ENCODE measurements at regions not wholly inside any gene's neighbourhood (a gene's known extent, or its start where the extent isn't known, plus 50 kb on each side); places are given as distances from the start of the nearest gene placed in this dataset.

DNA sequence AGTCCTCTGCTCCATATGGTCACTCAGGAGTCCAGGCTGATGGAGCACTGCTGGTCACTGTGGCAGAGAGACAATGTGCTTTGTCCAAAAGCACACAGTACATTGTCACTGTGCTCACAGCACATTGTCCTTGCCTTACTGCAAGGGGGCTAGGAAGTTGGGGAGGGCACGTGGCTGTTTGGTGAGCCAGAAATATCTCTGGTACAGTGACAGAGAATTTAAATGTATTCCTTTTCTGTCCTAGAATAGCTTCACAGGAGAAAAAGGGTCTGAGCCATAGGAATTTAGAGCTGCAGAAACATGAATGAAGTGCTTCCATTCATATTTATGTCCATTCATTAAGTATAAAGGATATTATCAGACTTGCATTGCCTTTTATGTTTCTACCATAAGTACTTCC, 110.8 kb upstream of the TRIM2 start:
- Histone ChIP-seq H2AFZ (replicated peaks) (no peak overlapping the region), H3K36me3 (no peaks in the 10 kb centered on the region), H3K4me1 (no peaks in the 10 kb centered on the region), H3K79me2 (ENCODE audit: low read depth) (no peaks in the 10 kb centered on the region), H3K4me3 (no peak overlapping the region), H3F3A (ENCODE audit: low read depth) (no peaks in the 10 kb centered on the region), H3K9me3 (ENCODE audit: low read depth) (no peaks in the 10 kb centered on the region), H4K20me1 (ENCODE audit: low read depth) (no peaks in the 10 kb centered on the region), H3K27me3 (no peaks in the 10 kb centered on the region), H3K4me2 (no peak overlapping the region), H3K27ac (no peak overlapping the region), H3K9ac (no peak overlapping the region)
- TF ChIP-seq, protein P1, sequence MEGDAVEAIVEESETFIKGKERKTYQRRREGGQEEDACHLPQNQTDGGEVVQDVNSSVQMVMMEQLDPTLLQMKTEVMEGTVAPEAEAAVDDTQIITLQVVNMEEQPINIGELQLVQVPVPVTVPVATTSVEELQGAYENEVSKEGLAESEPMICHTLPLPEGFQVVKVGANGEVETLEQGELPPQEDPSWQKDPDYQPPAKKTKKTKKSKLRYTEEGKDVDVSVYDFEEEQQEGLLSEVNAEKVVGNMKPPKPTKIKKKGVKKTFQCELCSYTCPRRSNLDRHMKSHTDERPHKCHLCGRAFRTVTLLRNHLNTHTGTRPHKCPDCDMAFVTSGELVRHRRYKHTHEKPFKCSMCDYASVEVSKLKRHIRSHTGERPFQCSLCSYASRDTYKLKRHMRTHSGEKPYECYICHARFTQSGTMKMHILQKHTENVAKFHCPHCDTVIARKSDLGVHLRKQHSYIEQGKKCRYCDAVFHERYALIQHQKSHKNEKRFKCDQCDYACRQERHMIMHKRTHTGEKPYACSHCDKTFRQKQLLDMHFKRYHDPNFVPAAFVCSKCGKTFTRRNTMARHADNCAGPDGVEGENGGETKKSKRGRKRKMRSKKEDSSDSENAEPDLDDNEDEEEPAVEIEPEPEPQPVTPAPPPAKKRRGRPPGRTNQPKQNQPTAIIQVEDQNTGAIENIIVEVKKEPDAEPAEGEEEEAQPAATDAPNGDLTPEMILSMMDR (IDR thresholded peaks at IDR 0.05), result no peak
- peaks cover 2% of the 10 kb centered on the region for H3K9me3 Mint-ChIP-seq
- no peak for DNase-seq (ENCODE audit: low spot score)
- H3K4me1 Mint-ChIP-seq, result peaks cover 5% of the 10 kb centered on the region
- no peaks in the 10 kb centered on the region for H3K36me3 Mint-ChIP-seq
- H3K4me3 Mint-ChIP-seq, result no peak overlapping the region
- no peaks in the 10 kb centered on the region for H3K27me3 Mint-ChIP-seq (ENCODE audit: insufficient read depth, low read depth)
- peak overlapping the region; percentile 46 for H3K27ac Mint-ChIP-seq

DNA sequence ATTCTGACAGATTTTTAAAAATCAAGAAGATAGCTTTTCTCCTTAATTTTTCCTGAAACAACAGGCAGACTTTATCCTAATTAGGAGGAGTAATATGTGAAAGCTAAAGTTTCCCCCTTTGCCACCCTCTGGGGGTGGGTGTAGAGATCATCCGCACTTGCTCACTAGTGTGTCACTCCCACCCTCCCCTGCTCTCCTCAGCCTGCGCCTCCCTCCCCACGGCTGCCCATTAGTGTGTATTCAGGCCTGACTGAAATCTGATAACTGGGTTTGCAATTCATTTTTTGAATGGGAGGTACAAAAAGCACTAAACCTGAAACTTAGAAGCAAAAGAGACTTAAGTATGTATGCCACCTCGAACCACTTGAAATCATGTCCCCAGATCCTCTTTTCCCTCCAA, 110.4 kb upstream of the TRIM2 start:
- peaks cover 2% of the 10 kb centered on the region for H3K9me3 Mint-ChIP-seq
- no peak overlapping the region for H3K4me3 ChIP-seq
- H3K36me3 Mint-ChIP-seq, result no peaks in the 10 kb centered on the region
- no peak overlapping the region for H3K9ac ChIP-seq
- H2AFZ ChIP-seq (replicated peaks), result no peak overlapping the region
- TF ChIP-seq EZH2 (IDR thresholded peaks at IDR 0.05) (no peak), EZH2phosphoT487 (IDR thresholded peaks at IDR 0.05) (no peak)
- TF ChIP-seq, protein P1 (IDR thresholded peaks at IDR 0.05), result no peak
- H3K27me3 Mint-ChIP-seq (ENCODE audit: insufficient read depth, low read depth), result no peaks in the 10 kb centered on the region
- H3K4me2 ChIP-seq, result no peak overlapping the region
- no peaks in the 10 kb centered on the region for H3K79me2 ChIP-seq (ENCODE audit: low read depth)
- H3K27ac Mint-ChIP-seq, result no peak overlapping the region
- DNase-seq (ENCODE audit: low spot score), result no peak
- no peak overlapping the region for H3K27ac ChIP-seq
- no peaks in the 10 kb centered on the region for H3K36me3 ChIP-seq
- H3K27me3 ChIP-seq, result no peaks in the 10 kb centered on the region
- H3K4me3 Mint-ChIP-seq, result no peak overlapping the region
- no peaks in the 10 kb centered on the region for H3K4me1 ChIP-seq
- H3K4me1 Mint-ChIP-seq, result peaks cover 5% of the 10 kb centered on the region
- H3K9me3 ChIP-seq (ENCODE audit: low read depth), result no peaks in the 10 kb centered on the region
- H4K20me1 ChIP-seq (ENCODE audit: low read depth), result no peaks in the 10 kb centered on the region
- H3F3A ChIP-seq (ENCODE audit: low read depth), result no peaks in the 10 kb centered on the region

DNA sequence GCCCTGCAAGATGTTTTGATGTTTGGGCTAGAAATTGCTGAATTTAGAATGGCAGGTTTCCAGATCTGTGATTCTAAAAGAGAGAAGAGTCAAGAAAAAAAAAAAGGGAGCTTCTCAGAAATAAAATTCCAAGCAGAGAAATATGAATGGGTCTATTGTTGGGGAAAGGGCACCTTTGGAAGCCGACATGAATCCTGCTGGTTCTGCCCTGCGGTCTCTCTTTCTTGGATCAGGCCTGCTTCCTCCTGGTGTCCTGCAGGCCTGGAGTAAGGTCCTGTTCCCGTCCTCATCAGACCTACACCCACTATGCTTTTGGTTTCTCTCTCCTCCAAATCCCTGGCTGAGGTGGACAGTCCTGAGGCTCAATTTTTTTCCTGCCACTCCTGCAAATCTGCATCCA, 109.8 kb upstream of the TRIM2 start:
- Mint-ChIP-seq H3K27me3 (ENCODE audit: insufficient read depth, low read depth) (no peaks in the 10 kb centered on the region), H3K27ac (no peak overlapping the region), H3K4me1 (peaks cover 5% of the 10 kb centered on the region), H3K9me3 (peaks cover 2% of the 10 kb centered on the region), H3K4me3 (no peak overlapping the region), H3K36me3 (no peaks in the 10 kb centered on the region)
- H3K4me1 ChIP-seq, result no peaks in the 10 kb centered on the region
- H3K4me2 ChIP-seq, result no peak overlapping the region
- H4K20me1 ChIP-seq (ENCODE audit: low read depth), result no peaks in the 10 kb centered on the region
- DNase-seq (ENCODE audit: low spot score), result no peak
- no peak overlapping the region for H3K9ac ChIP-seq
- H3K36me3 ChIP-seq, result no peaks in the 10 kb centered on the region
- no peaks in the 10 kb centered on the region for H3K27me3 ChIP-seq
- TF ChIP-seq, protein P1 (IDR thresholded peaks at IDR 0.05), result no peak
- TF ChIP-seq EZH2phosphoT487 (IDR thresholded peaks at IDR 0.05) (no peak), EZH2 (IDR thresholded peaks at IDR 0.05) (no peak)
- H3F3A ChIP-seq (ENCODE audit: low read depth), result no peaks in the 10 kb centered on the region
- H2AFZ ChIP-seq (replicated peaks), result no peak overlapping the region
- no peaks in the 10 kb centered on the region for H3K79me2 ChIP-seq (ENCODE audit: low read depth)
- no peak overlapping the region for H3K27ac ChIP-seq
- no peak overlapping the region for H3K4me3 ChIP-seq
- no peaks in the 10 kb centered on the region for H3K9me3 ChIP-seq (ENCODE audit: low read depth)

Data from neural progenitor cell (in vitro differentiated cells).